ENCODE measurements at regions not wholly inside any gene's neighbourhood (a gene's known extent, or its start where the extent isn't known, plus 50 kb on each side); places are given as distances from the start of the nearest gene placed in this dataset.

GRCh38 chr5:125196481-125197111, 450.2 kb upstream of the ZNF608 start:
- Histone ChIP-seq H3K4me2 (no peak overlapping the region), H3K4me1 (no peaks in the 10 kb centered on the region), H3K4me3 (no peak overlapping the region), H3K27ac (no peak overlapping the region), H3K9me3 (no peaks in the 10 kb centered on the region)
- TF ChIP-seq CHD2 (IDR thresholded peaks at IDR 0.05; ENCODE audit: low read length, partially characterized antibody) (no peak), RNF2 (IDR thresholded peaks at IDR 0.05; ENCODE audit: borderline replicate concordance, low read depth) (no peak), KDM1A (IDR thresholded peaks at IDR 0.05; ENCODE audit: low read depth) (no peak), RCOR1 (IDR thresholded peaks at IDR 0.05; ENCODE audit: low read depth, low read length) (no peak), RAD21 (conservative IDR thresholded peaks at IDR 0.05 in 1 of 2, IDR thresholded peaks at IDR 0.05 in 1 of 2) (no peak), REST (IDR thresholded peaks at IDR 0.05) (no peak), HOXB5 (CRISPR knock-in tag; IDR thresholded peaks at IDR 0.05) (no peak), CEBPB (IDR thresholded peaks at IDR 0.05) (no peak), EHMT2 (IDR thresholded peaks at IDR 0.05; ENCODE audit: low read depth) (no peak), USF2 (IDR thresholded peaks at IDR 0.05) (no peak), JUN (IDR thresholded peaks at IDR 0.05) (no peak), EHF (CRISPR knock-in tag; IDR thresholded peaks at IDR 0.05) (no peak), BCL3 (IDR thresholded peaks at IDR 0.05) (no peak)
- TF ChIP-seq, protein P1, sequence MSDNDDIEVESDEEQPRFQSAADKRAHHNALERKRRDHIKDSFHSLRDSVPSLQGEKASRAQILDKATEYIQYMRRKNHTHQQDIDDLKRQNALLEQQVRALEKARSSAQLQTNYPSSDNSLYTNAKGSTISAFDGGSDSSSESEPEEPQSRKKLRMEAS (IDR thresholded peaks at IDR 0.05) = no peak
- WGBS (ENCODE audit: missing lambda C conversion rate) = 73% methylated on average over 13 of the region's 13 CpGs
- DNase-seq (ENCODE audit: low read depth in 1 of 2, low spot score in 1 of 2) = no peak
- no peak for FAIRE-seq
- CTCF ChIA-PET = interaction anchor here (0.6 to 1.0 kb wide), 2 partner anchors 10 to 1525 kb away, joined by 3 to 4 read pairs; no protein-coding TSS in a partner anchor
- POLR2A ChIA-PET = no interaction called here
- ATAC-seq = no peak

- H3K4me3 ChIP-seq = no peak overlapping the region
- no peaks in the 10 kb centered on the region for H3K4me1 ChIP-seq
- H3K4me2 ChIP-seq = no peak overlapping the region
- FAIRE-seq (no peak), ATAC-seq (no peak), DNase-seq (ENCODE audit: low read depth in 1 of 2, low spot score in 1 of 2) (no peak)
- 85% methylated on average over 2 of the region's 2 CpGs for WGBS (ENCODE audit: missing lambda C conversion rate)
- POLR2A ChIA-PET = no interaction called here
- TF ChIP-seq ZSCAN20 (CRISPR knock-in tag; IDR thresholded peaks at IDR 0.05) (no peak), CHD2 (IDR thresholded peaks at IDR 0.05; ENCODE audit: low read length, partially characterized antibody) (no peak), RCOR1 (IDR thresholded peaks at IDR 0.05; ENCODE audit: low read depth, low read length) (no peak), JUNB (IDR thresholded peaks at IDR 0.05) (no peak), RFX5 (IDR thresholded peaks at IDR 0.05) (no peak), ELK1 (IDR thresholded peaks at IDR 0.05; ENCODE audit: low read depth, low read length) (no peak), TP53 (CRISPR knock-in tag; IDR thresholded peaks at IDR 0.05) (no peak), RARB (CRISPR knock-in tag; IDR thresholded peaks at IDR 0.05) (no peak), POLR2AphosphoS2 (conservative IDR thresholded peaks at IDR 0.05; ENCODE audit: low read length) (no peak)
- TF ChIP-seq, protein P2, sequence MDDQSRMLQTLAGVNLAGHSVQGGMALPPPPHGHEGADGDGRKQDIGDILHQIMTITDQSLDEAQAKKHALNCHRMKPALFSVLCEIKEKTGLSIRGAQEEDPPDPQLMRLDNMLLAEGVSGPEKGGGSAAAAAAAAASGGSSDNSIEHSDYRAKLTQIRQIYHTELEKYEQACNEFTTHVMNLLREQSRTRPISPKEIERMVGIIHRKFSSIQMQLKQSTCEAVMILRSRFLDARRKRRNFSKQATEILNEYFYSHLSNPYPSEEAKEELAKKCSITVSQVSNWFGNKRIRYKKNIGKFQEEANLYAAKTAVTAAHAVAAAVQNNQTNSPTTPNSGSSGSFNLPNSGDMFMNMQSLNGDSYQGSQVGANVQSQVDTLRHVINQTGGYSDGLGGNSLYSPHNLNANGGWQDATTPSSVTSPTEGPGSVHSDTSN (IDR thresholded peaks at IDR 0.05) = no peak
- H3K9me3 ChIP-seq = no peaks in the 10 kb centered on the region
- H3K27ac ChIP-seq = no peak overlapping the region
- CTCF ChIA-PET = interaction anchor here (1.0 kb wide), 1 partner anchor 10 kb away, joined by 4 read pairs; no protein-coding TSS in a partner anchor
Observed at GRCh38 chr5:125197321-125197720, 450.9 kb upstream of the ZNF608 start.
